Subcutaneous abdominal adipose tissue (tissue), 5 donors: ENCODE measurements at regions not wholly inside any gene's neighbourhood (a gene's known extent, or its start where the extent isn't known, plus 50 kb on each side); places are given as distances from the start of the nearest gene placed in this dataset.
"Not testable (repeated sequence)": the region's sequence is repeated elsewhere in the genome, so short reads cannot be mapped to it uniquely, and the experiment has no call there.

ENCODE experiments used
- H3K27ac ChIP-seq: one replicate; pipeline ENCODE4 v1.7.0; 2013; ENCODE audit warnings: low read depth, mild to moderate bottlenecking, inconsistent platforms, low read length, moderate library complexity
- H3K27me3 ChIP-seq, 5 donors: one replicate each; pipeline ENCODE4 v1.7.0; 2013; ENCODE audit warnings: low read length in 5 of 5, inconsistent platforms in 1 of 5; ENCODE audit not compliant: control insufficient read depth in 5 of 5, insufficient read depth in 4 of 5
- H3K36me3 ChIP-seq, 5 donors: one replicate each; pipeline ENCODE4 v1.7.0; 2013; ENCODE audit warnings: low read length in 5 of 5; ENCODE audit not compliant: control insufficient read depth in 5 of 5, insufficient read depth in 5 of 5
- H3K4me1 ChIP-seq, 5 donors: one replicate each; pipeline ENCODE4 v1.7.0; 2013; ENCODE audit warnings: low read length in 5 of 5, mild to moderate bottlenecking in 3 of 5, moderate library complexity in 1 of 5; ENCODE audit not compliant: control insufficient read depth in 5 of 5, insufficient read depth in 5 of 5
- H3K4me3 ChIP-seq, 5 donors: one replicate each; pipeline ENCODE4 v1.7.0; 2013; ENCODE audit warnings: low read length in 5 of 5, low read depth in 1 of 5
- H3K9ac ChIP-seq, 5 donors: one replicate each; pipeline ENCODE4 v1.7.0; 2013; ENCODE audit warnings: low read length in 5 of 5, mild to moderate bottlenecking in 4 of 5, moderate library complexity in 3 of 5
- H3K9me3 ChIP-seq, 5 donors: one replicate each; pipeline ENCODE4 v1.7.0; 2013; ENCODE audit warnings: low read length in 5 of 5; ENCODE audit not compliant: control insufficient read depth in 5 of 5
- donor health status: healthy.
- donor health status: healthy.
- donor health status: healthy.
- donor health status: healthy.
- donor health status: healthy.

DNA sequence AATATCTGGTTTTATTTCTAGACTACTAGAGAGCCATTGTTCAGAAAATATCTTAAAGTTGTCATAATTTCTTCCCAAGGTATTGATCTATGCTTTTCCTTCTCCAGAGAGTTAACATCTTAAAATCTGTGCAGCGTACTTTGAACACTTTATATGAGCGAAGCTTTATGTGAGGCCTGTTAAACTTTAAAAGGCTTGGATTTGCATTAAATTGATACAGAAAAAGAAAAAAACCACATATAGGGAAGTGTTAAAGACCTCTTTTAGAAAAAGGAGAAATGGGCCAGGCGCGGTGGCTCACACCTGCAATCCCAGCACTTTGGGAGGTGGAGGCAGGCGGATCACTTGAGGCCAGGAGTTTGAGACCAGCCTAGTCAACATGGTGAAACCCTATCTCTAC lies 59.2 kb upstream of the MORC3 start:
- H3K27ac ChIP-seq: peak overlapping the region; percentile 97
- no peaks in the 10 kb centered on the region for H3K27me3 ChIP-seq
- H3K9ac ChIP-seq: peak overlapping the region in 3 of 5 donors; percentile 80 to 98 (median 86)
- peaks cover 0 to 10% (median 4%) of the 10 kb centered on the region in 5 donors for H3K4me1 ChIP-seq
- peaks cover 5 to 41% (median 18%) of the 10 kb centered on the region in 5 donors for H3K36me3 ChIP-seq
- no peaks in the 10 kb centered on the region for H3K9me3 ChIP-seq
- peak overlapping the region in 4 of 5 donors; percentile 78 to 93 (median 84) for H3K4me3 ChIP-seq

DNA sequence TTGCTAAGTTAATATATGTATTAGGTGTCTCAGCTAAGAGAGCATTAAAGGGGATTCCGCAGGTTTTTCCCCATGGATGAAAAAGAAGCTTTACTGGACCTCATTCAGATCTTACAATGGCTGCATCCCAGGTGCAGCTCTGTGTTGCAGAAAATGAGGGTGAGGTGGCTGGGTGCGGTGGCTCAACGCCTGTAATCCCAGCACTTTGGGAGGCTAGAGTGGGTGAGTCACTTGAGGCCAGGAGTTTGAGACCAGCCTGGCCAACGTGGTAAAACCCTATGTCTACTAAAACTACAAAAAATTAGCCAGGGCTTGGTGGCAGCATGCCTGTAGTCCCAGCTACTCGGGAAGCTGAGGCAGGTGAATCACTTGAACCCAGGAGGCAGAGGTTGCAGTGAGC lies 58.5 kb upstream of the MORC3 start:
- no peaks in the 10 kb centered on the region for H3K27me3 ChIP-seq
- no peak overlapping the region for H3K9ac ChIP-seq
- H3K4me3 ChIP-seq: no peak overlapping the region
- peaks cover 5 to 39% (median 17%) of the 10 kb centered on the region in 5 donors for H3K36me3 ChIP-seq
- no peaks in the 10 kb centered on the region for H3K9me3 ChIP-seq
- peaks cover 0 to 10% (median 4%) of the 10 kb centered on the region in 5 donors for H3K4me1 ChIP-seq
- H3K27ac ChIP-seq: no peak overlapping the region

- H3K27me3 ChIP-seq: no peaks in the 10 kb centered on the region
- peaks cover 5 to 38% (median 14%) of the 10 kb centered on the region in 5 donors for H3K36me3 ChIP-seq
- H3K4me1 ChIP-seq: peaks cover 0 to 10% (median 4%) of the 10 kb centered on the region in 5 donors
- H3K27ac ChIP-seq: no peak overlapping the region
- no peak overlapping the region for H3K4me3 ChIP-seq
- no peak overlapping the region for H3K9ac ChIP-seq
- no peaks in the 10 kb centered on the region for H3K9me3 ChIP-seq
Measured at GRCh38 chr21:36263797-36264196, 56.2 kb upstream of the MORC3 start.

DNA sequence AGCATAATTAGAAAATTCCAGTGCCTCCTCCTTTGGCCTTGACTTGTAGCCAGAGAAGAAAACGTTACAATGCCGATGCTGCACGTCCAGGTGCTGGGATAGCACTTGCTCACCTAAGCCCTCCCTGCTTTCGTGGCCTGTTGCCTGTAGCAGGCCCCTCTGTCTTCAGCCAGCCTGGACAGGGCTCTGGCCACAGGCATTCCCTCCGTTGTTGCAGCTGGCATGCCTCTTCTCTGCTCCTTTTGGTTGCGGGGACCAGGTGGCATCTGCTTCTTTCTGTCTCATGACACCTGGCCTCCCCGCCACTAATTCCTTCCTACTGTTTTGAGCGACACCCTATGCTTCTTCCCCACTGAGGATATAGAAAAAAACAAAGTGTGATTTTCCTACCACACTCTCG lies 54.6 kb upstream of the MORC3 start:
- Histone ChIP-seq H3K9me3 (no peaks in the 10 kb centered on the region), H3K4me3 (no peak overlapping the region), H3K27me3 (no peaks in the 10 kb centered on the region), H3K27ac (no peak overlapping the region), H3K36me3 (peaks cover 5 to 44% (median 16%) of the 10 kb centered on the region in 5 donors), H3K4me1 (peaks cover 0 to 4% (median 3%) of the 10 kb centered on the region in 5 donors), H3K9ac (no peak overlapping the region)

DNA sequence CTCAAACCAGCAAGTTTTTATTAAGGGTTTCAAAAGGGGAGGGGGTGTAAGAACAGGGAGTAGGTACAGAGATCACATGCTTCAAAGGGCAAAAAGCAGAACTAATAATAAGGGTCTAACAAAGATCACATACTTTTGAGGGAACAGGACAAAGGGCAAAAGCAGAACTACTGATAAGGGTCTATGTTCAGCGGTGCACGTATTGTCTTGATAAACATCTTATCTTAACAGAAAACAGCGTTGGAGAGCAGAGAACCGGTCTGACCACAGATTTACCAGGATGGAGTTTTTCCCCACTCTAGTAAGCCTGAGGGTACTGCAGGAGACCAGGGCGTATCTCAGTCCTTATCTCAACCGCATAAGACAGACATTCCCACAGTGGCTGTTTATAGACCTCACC lies 52.2 kb upstream of the MORC3 start:
- not testable (repeated sequence) for H3K27ac ChIP-seq, H3K9ac ChIP-seq, H3K4me3 ChIP-seq, H3K27me3 ChIP-seq, H3K9me3 ChIP-seq, H3K4me1 ChIP-seq
- peaks cover 5 to 41% (median 16%) of the 10 kb centered on the region in 5 donors for H3K36me3 ChIP-seq

GRCh38 chr21:36268264-36268663 lies 51.7 kb upstream of the MORC3 start:
- H3K36me3 ChIP-seq: peaks cover 5 to 41% (median 16%) of the 10 kb centered on the region in 5 donors
- not testable (repeated sequence) for H3K4me3 ChIP-seq, H3K9ac ChIP-seq, H3K27ac ChIP-seq, H3K4me1 ChIP-seq, H3K9me3 ChIP-seq, H3K27me3 ChIP-seq
